HEK293 (cell line): ENCODE measurements at regions not wholly inside any gene's neighbourhood (a gene's known extent, or its start where the extent isn't known, plus 50 kb on each side); places are given as distances from the start of the nearest gene placed in this dataset.

Experiments
- GLIS2 ChIP-seq: fragments of 450-650 bp; formaldehyde crosslinking; IDR thresholded peaks from 2 replicates; pipeline ENCODE4 v1.5.1; 2016; ENCODE audit warnings: missing biosample characterization, missing genetic modification characterization
- OSR2 ChIP-seq: fragments of 450-650 bp; formaldehyde crosslinking; IDR thresholded peaks from 2 replicates; pipeline ENCODE4 v1.5.1; 2016; ENCODE audit warnings: missing biosample characterization, missing genetic modification characterization
- ZNF140 ChIP-seq: fragments of 450-650 bp; formaldehyde crosslinking; IDR thresholded peaks from 2 replicates; pipeline ENCODE4 v1.5.1; 2016; ENCODE audit warnings: missing biosample characterization, missing genetic modification characterization
- TF ChIP-seq, protein P1 (sequence below): fragments of 450-650 bp; formaldehyde crosslinking; IDR thresholded peaks from 2 replicates; pipeline ENCODE4 v1.5.1; 2016; ENCODE audit warnings: missing biosample characterization, missing genetic modification characterization

- TF ChIP-seq GLIS2 (no peak), ZNF140 (no peak), OSR2 (tag by site-specific recombination) (no peak)
- TF ChIP-seq, protein P1, sequence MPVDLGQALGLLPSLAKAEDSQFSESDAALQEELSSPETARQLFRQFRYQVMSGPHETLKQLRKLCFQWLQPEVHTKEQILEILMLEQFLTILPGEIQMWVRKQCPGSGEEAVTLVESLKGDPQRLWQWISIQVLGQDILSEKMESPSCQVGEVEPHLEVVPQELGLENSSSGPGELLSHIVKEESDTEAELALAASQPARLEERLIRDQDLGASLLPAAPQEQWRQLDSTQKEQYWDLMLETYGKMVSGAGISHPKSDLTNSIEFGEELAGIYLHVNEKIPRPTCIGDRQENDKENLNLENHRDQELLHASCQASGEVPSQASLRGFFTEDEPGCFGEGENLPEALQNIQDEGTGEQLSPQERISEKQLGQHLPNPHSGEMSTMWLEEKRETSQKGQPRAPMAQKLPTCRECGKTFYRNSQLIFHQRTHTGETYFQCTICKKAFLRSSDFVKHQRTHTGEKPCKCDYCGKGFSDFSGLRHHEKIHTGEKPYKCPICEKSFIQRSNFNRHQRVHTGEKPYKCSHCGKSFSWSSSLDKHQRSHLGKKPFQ (tag by site-specific recombination) = no peak
Observed at GRCh38 chr2:236335696-236336574, 71.7 kb upstream of the ASB18 start.
